ENCODE measurements at regions not wholly inside any gene's neighbourhood (a gene's known extent, or its start where the extent isn't known, plus 50 kb on each side); places are given as distances from the start of the nearest gene placed in this dataset.

- DNase-seq, result no peak
- no peaks in the 10 kb centered on the region for H3K27me3 Mint-ChIP-seq (ENCODE audit: low read depth)
- intact Hi-C loops (cut with micrococcal nuclease), result no loop called here
- H3K9me3 Mint-ChIP-seq, result no peaks in the 10 kb centered on the region
- CTCF ChIA-PET, result interaction anchor here (1.2 kb wide), 1 partner anchor 10 kb away, joined by 3 read pairs; no protein-coding TSS in a partner anchor
- peaks cover 12% of the 10 kb centered on the region for H3K4me1 Mint-ChIP-seq (ENCODE audit: low read depth)
- no peak overlapping the region for H3K4me3 Mint-ChIP-seq
- no peak overlapping the region for H3K27ac Mint-ChIP-seq
- H3K36me3 Mint-ChIP-seq (ENCODE audit: low read depth), result no peaks in the 10 kb centered on the region
Measured at GRCh38 chr3:18765662-18766061, 340.5 kb upstream of the SATB1 start.

- no peak overlapping the region for H3K27ac Mint-ChIP-seq
- H3K36me3 Mint-ChIP-seq (ENCODE audit: low read depth), result no peaks in the 10 kb centered on the region
- no peak for DNase-seq
- no peak overlapping the region for H3K4me3 Mint-ChIP-seq
- H3K4me1 Mint-ChIP-seq (ENCODE audit: low read depth), result peaks cover 10% of the 10 kb centered on the region
- no peaks in the 10 kb centered on the region for H3K9me3 Mint-ChIP-seq
- no peaks in the 10 kb centered on the region for H3K27me3 Mint-ChIP-seq (ENCODE audit: low read depth)
- CTCF ChIA-PET, result no interaction called here
- intact Hi-C loops (cut with micrococcal nuclease), result no loop called here
Measured at GRCh38 chr3:18765161-18765560, 340.0 kb upstream of the SATB1 start.

- CTCF ChIA-PET, result no interaction called here
- Mint-ChIP-seq H3K4me3 (no peak overlapping the region), H3K27ac (no peak overlapping the region), H3K36me3 (ENCODE audit: low read depth) (no peaks in the 10 kb centered on the region), H3K9me3 (no peaks in the 10 kb centered on the region), H3K27me3 (ENCODE audit: low read depth) (no peaks in the 10 kb centered on the region), H3K4me1 (ENCODE audit: low read depth) (peaks cover 27% of the 10 kb centered on the region)
- DNase-seq, result no peak
- intact Hi-C loops (cut with micrococcal nuclease), result no loop called here
Measured at GRCh38 chr3:18761530-18761929, 336.4 kb upstream of the SATB1 start.

GRCh38 chr3:18758047-18758704, 333.0 kb upstream of the SATB1 start:
- H3K36me3 Mint-ChIP-seq (ENCODE audit: low read depth), result peaks cover 4% of the 10 kb centered on the region
- CTCF ChIA-PET, result interaction anchor here (0.6 to 4.2 kb wide), 29 partner anchors 9 to 449 kb away, joined by 3 to 27 read pairs (median 4); no protein-coding TSS in a partner anchor
- intact Hi-C loops (cut with micrococcal nuclease), result loop anchor here (1.0 to 10.0 kb wide), 13 partner anchors 17 to 1326 kb away; no protein-coding TSS in a partner anchor
- no peaks in the 10 kb centered on the region for H3K9me3 Mint-ChIP-seq
- peak overlapping the region; percentile 57 for H3K27ac Mint-ChIP-seq
- peaks cover 43% of the 10 kb centered on the region for H3K4me1 Mint-ChIP-seq (ENCODE audit: low read depth)
- H3K4me3 Mint-ChIP-seq, result no peak overlapping the region
- no peaks in the 10 kb centered on the region for H3K27me3 Mint-ChIP-seq (ENCODE audit: low read depth)
- DNase-seq, result peak; percentile 38

GRCh38 chr3:18757476-18757875, 332.3 kb upstream of the SATB1 start:
- DNase-seq, result no peak
- Mint-ChIP-seq H3K4me3 (no peak overlapping the region), H3K27me3 (ENCODE audit: low read depth) (no peaks in the 10 kb centered on the region), H3K4me1 (ENCODE audit: low read depth) (peaks cover 50% of the 10 kb centered on the region), H3K27ac (peak overlapping the region; percentile 57), H3K36me3 (ENCODE audit: low read depth) (peaks cover 4% of the 10 kb centered on the region), H3K9me3 (no peaks in the 10 kb centered on the region)
- CTCF ChIA-PET, result interaction anchor here (0.6 to 4.2 kb wide), 23 partner anchors 8 to 448 kb away, joined by 3 to 27 read pairs (median 4); no protein-coding TSS in a partner anchor
- intact Hi-C loops (cut with micrococcal nuclease), result loop anchor here (5.0 to 10.0 kb wide), 4 partner anchors 260 to 1325 kb away; no protein-coding TSS in a partner anchor

- peaks cover 75% of the 10 kb centered on the region for H3K4me1 Mint-ChIP-seq (ENCODE audit: low read depth)
- DNase-seq, result no peak
- no peaks in the 10 kb centered on the region for H3K9me3 Mint-ChIP-seq
- H3K36me3 Mint-ChIP-seq (ENCODE audit: low read depth), result peaks cover 4% of the 10 kb centered on the region
- H3K4me3 Mint-ChIP-seq, result no peak overlapping the region
- CTCF ChIA-PET, result interaction anchor here (0.9 to 1.2 kb wide), 2 partner anchors 14 to 92 kb away, joined by 3 to 5 read pairs; no protein-coding TSS in a partner anchor
- no peaks in the 10 kb centered on the region for H3K27me3 Mint-ChIP-seq (ENCODE audit: low read depth)
- intact Hi-C loops (cut with micrococcal nuclease), result loop anchor here (1.0 to 10.0 kb wide), 4 partner anchors 103 to 1115 kb away; no protein-coding TSS in a partner anchor
- H3K27ac Mint-ChIP-seq, result no peak overlapping the region
Measured at GRCh38 chr3:18752273-18752934, 327.3 kb upstream of the SATB1 start.

- H3K27ac Mint-ChIP-seq, result no peak overlapping the region
- CTCF ChIA-PET, result interaction anchor here (1.2 kb wide), 1 partner anchor 15 kb away, joined by 5 read pairs; no protein-coding TSS in a partner anchor
- peaks cover 4% of the 10 kb centered on the region for H3K36me3 Mint-ChIP-seq (ENCODE audit: low read depth)
- peaks cover 76% of the 10 kb centered on the region for H3K4me1 Mint-ChIP-seq (ENCODE audit: low read depth)
- intact Hi-C loops (cut with micrococcal nuclease), result loop anchor here (5.0 to 10.0 kb wide), 3 partner anchors 517 to 1116 kb away; no protein-coding TSS in a partner anchor
- no peaks in the 10 kb centered on the region for H3K9me3 Mint-ChIP-seq
- no peak for DNase-seq
- no peak overlapping the region for H3K4me3 Mint-ChIP-seq
- no peaks in the 10 kb centered on the region for H3K27me3 Mint-ChIP-seq (ENCODE audit: low read depth)
Measured at GRCh38 chr3:18751514-18751913, 326.4 kb upstream of the SATB1 start.

- intact Hi-C loops (cut with micrococcal nuclease), result no loop called here
- Mint-ChIP-seq H3K4me3 (no peak overlapping the region), H3K27ac (no peak overlapping the region), H3K36me3 (ENCODE audit: low read depth) (no peaks in the 10 kb centered on the region), H3K4me1 (ENCODE audit: low read depth) (peaks cover 80% of the 10 kb centered on the region), H3K27me3 (ENCODE audit: low read depth) (no peaks in the 10 kb centered on the region), H3K9me3 (no peaks in the 10 kb centered on the region)
- DNase-seq, result no peak
- CTCF ChIA-PET, result interaction anchor here (0.5 kb wide), 1 partner anchor 39 kb away, joined by 4 read pairs; no protein-coding TSS in a partner anchor
Measured at GRCh38 chr3:18747383-18747782, 322.2 kb upstream of the SATB1 start.

GRCh38 chr3:18745472-18745871, 320.3 kb upstream of the SATB1 start:
- CTCF ChIA-PET, result interaction anchor here (0.8 to 1.6 kb wide), 3 partner anchors 14 to 243 kb away, joined by 3 to 5 read pairs (median 4); no protein-coding TSS in a partner anchor
- Mint-ChIP-seq H3K36me3 (ENCODE audit: low read depth) (no peaks in the 10 kb centered on the region), H3K4me3 (no peak overlapping the region), H3K4me1 (ENCODE audit: low read depth) (peaks cover 79% of the 10 kb centered on the region), H3K9me3 (no peaks in the 10 kb centered on the region), H3K27me3 (ENCODE audit: low read depth) (no peaks in the 10 kb centered on the region), H3K27ac (peak overlapping the region; percentile 88)
- intact Hi-C loops (cut with micrococcal nuclease), result no loop called here
- no peak for DNase-seq

- H3K4me3 Mint-ChIP-seq, result peak overlapping the region; percentile 43
- DNase-seq, result no peak
- no peaks in the 10 kb centered on the region for H3K36me3 Mint-ChIP-seq (ENCODE audit: low read depth)
- peaks cover 80% of the 10 kb centered on the region for H3K4me1 Mint-ChIP-seq (ENCODE audit: low read depth)
- H3K27me3 Mint-ChIP-seq (ENCODE audit: low read depth), result no peaks in the 10 kb centered on the region
- peak overlapping the region; percentile 88 for H3K27ac Mint-ChIP-seq
- intact Hi-C loops (cut with micrococcal nuclease), result loop anchor here (5.0 kb wide), 2 partner anchors 322 to 1002 kb away; partner anchors contain the start of gene TBC1D5
- CTCF ChIA-PET, result interaction anchor here (1.2 to 1.4 kb wide), 3 partner anchors 10 to 185 kb away, joined by 3 to 5 read pairs (median 3); no protein-coding TSS in a partner anchor
- no peaks in the 10 kb centered on the region for H3K9me3 Mint-ChIP-seq
Measured at GRCh38 chr3:18744472-18744871, 319.3 kb upstream of the SATB1 start.

GRCh38 chr3:18743761-18744160, 318.6 kb upstream of the SATB1 start:
- Mint-ChIP-seq H3K36me3 (ENCODE audit: low read depth) (no peaks in the 10 kb centered on the region), H3K27ac (peak overlapping the region; percentile 88), H3K27me3 (ENCODE audit: low read depth) (no peaks in the 10 kb centered on the region), H3K4me1 (ENCODE audit: low read depth) (peaks cover 79% of the 10 kb centered on the region), H3K9me3 (no peaks in the 10 kb centered on the region), H3K4me3 (peak overlapping the region; percentile 52)
- peak; percentile 48 for DNase-seq
- intact Hi-C loops (cut with micrococcal nuclease), result loop anchor here (5.0 kb wide), 2 partner anchors 321 to 1001 kb away; partner anchors contain the start of gene TBC1D5
- CTCF ChIA-PET, result interaction anchor here (1.3 to 1.4 kb wide), 2 partner anchors 14 to 184 kb away, joined by 3 to 5 read pairs; no protein-coding TSS in a partner anchor

Data from activated naive CD4-positive, alpha-beta T cell treated with anti-CD3 and anti-CD28 coated beads for 36 hours (primary cell).